MCF 10A (cell line): ENCODE measurements at regions not wholly inside any gene's neighbourhood (a gene's known extent, or its start where the extent isn't known, plus 50 kb on each side); places are given as distances from the start of the nearest gene placed in this dataset.
A peak's percentile ranks its signal among the peaks of the same experiment; 100 is the strongest.

Source experiments
- BruUV-seq: library from RNA; stranded (reverse); fragments of 400-500 nt; replicated peaks from 2 replicates; lab custom pipeline; 2021; lab: Mats Ljungman, UMichigan
- CTCF ChIA-PET: fragments of 300-600 bp; sonication (Branson Sonifier 250); formaldehyde crosslinking; extraction: SDS; loops from one replicate; lab custom pipeline; 2021; ENCODE audit warnings: antibody characterized with exemption, inconsistent platforms; lab: Yijun Ruan, JAX
- POLR2A ChIA-PET: fragments of 300-600, 350-650 bp; sonication (Branson Sonifier 250); formaldehyde crosslinking; extraction: SDS; loops from one replicate; lab custom pipeline; 2020; ENCODE audit warnings: antibody characterized with exemption, inconsistent platforms; lab: Yijun Ruan, JAX
- DNase-seq: peaks from one replicate; pipeline ENCODE4 v3.0.0-alpha.2; 2018; ENCODE audit not compliant: unreplicated experiment
- H3K27ac Mint-ChIP-seq: one replicate; pipeline ENCODE4 v1.8.0; 2022; ENCODE audit warnings: mild to moderate bottlenecking, low read depth, mixed read lengths; ENCODE audit not compliant: unreplicated experiment
- H3K27me3 Mint-ChIP-seq: one replicate; pipeline ENCODE4 v1.8.0; 2022; ENCODE audit warnings: mixed read lengths; ENCODE audit not compliant: insufficient read depth, unreplicated experiment
- H3K36me3 Mint-ChIP-seq: one replicate; pipeline ENCODE4 v1.8.0; 2022; ENCODE audit warnings: mild to moderate bottlenecking, moderate library complexity, mixed read lengths; ENCODE audit not compliant: insufficient read depth, unreplicated experiment
- H3K4me1 Mint-ChIP-seq: one replicate; pipeline ENCODE4 v1.8.0; 2022; ENCODE audit warnings: mixed read lengths; ENCODE audit not compliant: insufficient read depth, unreplicated experiment
- H3K4me3 Mint-ChIP-seq: one replicate; pipeline ENCODE4 v1.8.0; 2022; ENCODE audit warnings: mild to moderate bottlenecking, moderate library complexity, mixed read lengths; ENCODE audit not compliant: unreplicated experiment
- H3K9me3 Mint-ChIP-seq: one replicate; pipeline ENCODE4 v1.8.0; 2022; ENCODE audit warnings: mixed read lengths; ENCODE audit not compliant: unreplicated experiment
- intact Hi-C: fragments of 100-400 bp; cut with micrococcal nuclease; formaldehyde crosslinking; loops from 2 replicates; pipeline ENCODE4 v1.14.1; 2022
- TF ChIP-seq, protein P1 (sequence below): fragments of 200-600 bp; IDR thresholded peaks from one replicate; pipeline ENCODE4 v1.8.0; 2022; ENCODE audit warnings: antibody characterized with exemption, mild to moderate bottlenecking; ENCODE audit not compliant: unreplicated experiment

DNA sequence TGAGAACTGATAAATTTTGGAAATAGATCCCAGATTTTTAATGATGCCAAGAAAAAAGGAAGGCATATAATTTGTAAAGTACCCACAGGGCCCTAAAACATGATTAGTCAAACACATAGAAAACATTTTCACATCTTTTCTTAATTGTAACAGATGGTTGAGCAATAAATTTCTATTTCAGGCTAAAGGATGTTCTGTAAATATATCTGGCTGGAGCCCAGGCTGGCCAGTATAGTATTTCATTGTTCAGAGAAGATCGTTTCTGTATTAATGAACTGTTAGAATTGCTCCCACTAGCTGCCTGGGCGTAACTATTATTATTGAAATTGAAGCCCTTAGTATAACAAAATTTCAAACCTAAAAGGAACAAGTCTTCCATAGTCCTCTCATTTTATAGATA is 105.3 kb upstream of the SMC2 start:
- intact Hi-C loops, result no loop called here
- TF ChIP-seq, protein P1, sequence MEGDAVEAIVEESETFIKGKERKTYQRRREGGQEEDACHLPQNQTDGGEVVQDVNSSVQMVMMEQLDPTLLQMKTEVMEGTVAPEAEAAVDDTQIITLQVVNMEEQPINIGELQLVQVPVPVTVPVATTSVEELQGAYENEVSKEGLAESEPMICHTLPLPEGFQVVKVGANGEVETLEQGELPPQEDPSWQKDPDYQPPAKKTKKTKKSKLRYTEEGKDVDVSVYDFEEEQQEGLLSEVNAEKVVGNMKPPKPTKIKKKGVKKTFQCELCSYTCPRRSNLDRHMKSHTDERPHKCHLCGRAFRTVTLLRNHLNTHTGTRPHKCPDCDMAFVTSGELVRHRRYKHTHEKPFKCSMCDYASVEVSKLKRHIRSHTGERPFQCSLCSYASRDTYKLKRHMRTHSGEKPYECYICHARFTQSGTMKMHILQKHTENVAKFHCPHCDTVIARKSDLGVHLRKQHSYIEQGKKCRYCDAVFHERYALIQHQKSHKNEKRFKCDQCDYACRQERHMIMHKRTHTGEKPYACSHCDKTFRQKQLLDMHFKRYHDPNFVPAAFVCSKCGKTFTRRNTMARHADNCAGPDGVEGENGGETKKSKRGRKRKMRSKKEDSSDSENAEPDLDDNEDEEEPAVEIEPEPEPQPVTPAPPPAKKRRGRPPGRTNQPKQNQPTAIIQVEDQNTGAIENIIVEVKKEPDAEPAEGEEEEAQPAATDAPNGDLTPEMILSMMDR, result no peak
- POLR2A ChIA-PET, result interaction anchor here (1.2 kb wide), 1 partner anchor 34 kb away, joined by 4 read pairs; no protein-coding TSS in a partner anchor
- Mint-ChIP-seq H3K4me3 (no peak overlapping the region), H3K27me3 (no peaks in the 10 kb centered on the region), H3K4me1 (peaks cover 9% of the 10 kb centered on the region), H3K27ac (no peak overlapping the region), H3K9me3 (no peaks in the 10 kb centered on the region), H3K36me3 (no peaks in the 10 kb centered on the region)
- BruUV-seq, result no TSS peak
- CTCF ChIA-PET, result no interaction called here
- no peak for DNase-seq

DNA sequence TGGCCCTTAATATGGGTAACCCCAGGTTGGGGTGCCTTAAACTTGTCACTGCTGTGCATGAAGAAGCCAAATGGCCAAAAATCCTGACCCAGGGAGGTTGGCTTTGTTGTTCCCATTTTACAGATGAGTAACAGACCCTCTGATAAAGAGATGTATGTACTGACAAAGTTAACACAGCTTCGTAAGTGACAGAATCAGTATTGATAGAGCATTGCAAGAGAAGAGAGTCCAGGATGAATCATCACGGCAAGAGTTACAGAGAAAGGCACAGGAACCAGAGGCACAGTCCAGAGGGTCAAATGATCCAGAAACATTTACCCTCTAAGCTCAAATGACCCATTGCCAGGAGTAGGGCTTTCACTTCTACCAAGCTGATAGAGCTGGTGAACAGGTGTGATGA is 103.8 kb upstream of the SMC2 start:
- intact Hi-C loops, result no loop called here
- Mint-ChIP-seq H3K4me3 (no peak overlapping the region), H3K27ac (no peak overlapping the region), H3K27me3 (no peaks in the 10 kb centered on the region), H3K4me1 (peaks cover 9% of the 10 kb centered on the region), H3K9me3 (no peaks in the 10 kb centered on the region), H3K36me3 (no peaks in the 10 kb centered on the region)
- no TSS peak for BruUV-seq
- no peak for DNase-seq
- CTCF ChIA-PET, result interaction anchor here (0.5 kb wide), 1 partner anchor 791 kb away, joined by 3 read pairs; no protein-coding TSS in a partner anchor
- POLR2A ChIA-PET, result no interaction called here
- TF ChIP-seq, protein P1, result no peak

DNA sequence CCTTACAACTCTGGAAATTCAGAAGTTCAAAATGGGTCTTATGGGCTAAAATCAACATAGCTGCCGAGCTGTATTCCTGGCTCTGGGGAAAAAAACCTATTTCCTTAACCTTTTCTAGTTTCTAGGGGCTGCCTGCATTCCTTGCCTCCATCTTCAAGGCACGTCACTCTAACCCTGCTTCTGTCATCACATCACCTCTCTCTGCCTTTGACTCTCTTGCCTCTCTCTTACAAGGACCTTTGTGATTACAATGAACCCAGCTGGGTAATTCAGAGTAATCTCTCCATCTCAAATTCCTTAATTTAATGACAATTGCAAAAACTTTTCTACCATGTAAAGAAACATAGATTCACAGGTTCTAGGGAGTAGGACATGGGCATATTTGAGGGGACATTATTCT is 103.1 kb upstream of the SMC2 start:
- no peaks in the 10 kb centered on the region for H3K9me3 Mint-ChIP-seq
- TF ChIP-seq, protein P1, result no peak
- peaks cover 9% of the 10 kb centered on the region for H3K4me1 Mint-ChIP-seq
- no peak overlapping the region for H3K4me3 Mint-ChIP-seq
- H3K27me3 Mint-ChIP-seq, result no peaks in the 10 kb centered on the region
- POLR2A ChIA-PET, result no interaction called here
- CTCF ChIA-PET, result interaction anchor here (0.5 kb wide), 1 partner anchor 206 kb away, joined by 3 read pairs; no protein-coding TSS in a partner anchor
- no peaks in the 10 kb centered on the region for H3K36me3 Mint-ChIP-seq
- no peak overlapping the region for H3K27ac Mint-ChIP-seq
- no TSS peak for BruUV-seq
- intact Hi-C loops, result no loop called here
- no peak for DNase-seq

DNA sequence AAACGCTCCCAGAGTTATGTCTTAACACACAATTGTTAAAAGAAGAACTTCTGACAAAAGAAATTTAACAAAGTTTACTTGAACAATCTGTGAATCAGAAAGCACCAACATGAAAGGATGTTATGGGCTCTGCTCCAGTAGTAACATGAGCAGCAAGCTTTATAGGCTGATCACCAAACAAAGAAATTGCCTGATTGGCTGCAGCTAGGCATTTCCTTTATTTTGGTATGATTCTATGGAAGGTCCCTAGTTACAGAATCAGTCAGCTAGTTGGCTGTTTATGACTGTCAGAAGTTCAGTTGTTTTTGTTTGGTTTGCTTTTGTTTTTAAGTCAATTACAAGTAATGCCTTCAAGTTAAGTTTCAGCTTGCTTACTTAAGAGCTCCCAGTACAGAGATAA is 102.4 kb upstream of the SMC2 start:
- ChIA-PET CTCF (interaction anchor here (0.5 to 0.9 kb wide), 2 partner anchors 47 to 207 kb away, joined by 3 to 4 read pairs; no protein-coding TSS in a partner anchor), POLR2A (interaction anchor here (2.0 kb wide), 1 partner anchor 102 kb away, joined by 6 read pairs; the partner anchor contains the start of gene SMC2)
- no peak overlapping the region for H3K4me3 Mint-ChIP-seq
- no peaks in the 10 kb centered on the region for H3K9me3 Mint-ChIP-seq
- intact Hi-C loops, result no loop called here
- BruUV-seq, result no TSS peak
- H3K27me3 Mint-ChIP-seq, result no peaks in the 10 kb centered on the region
- H3K4me1 Mint-ChIP-seq, result peaks cover 9% of the 10 kb centered on the region
- no peaks in the 10 kb centered on the region for H3K36me3 Mint-ChIP-seq
- peak; percentile 11 for DNase-seq
- TF ChIP-seq, protein P1, result no peak
- no peak overlapping the region for H3K27ac Mint-ChIP-seq
